ENCODE measurements at regions not wholly inside any gene's neighbourhood (a gene's known extent, or its start where the extent isn't known, plus 50 kb on each side); places are given as distances from the start of the nearest gene placed in this dataset.

- Histone ChIP-seq H3K4me3 (no peak overlapping the region), H3K36me3 (no peaks in the 10 kb centered on the region), H3K4me1 (ENCODE audit: insufficient read depth) (no peaks in the 10 kb centered on the region), H3K27ac (no peak overlapping the region), H3K9me3 (no peaks in the 10 kb centered on the region), H3K27me3 (no peaks in the 10 kb centered on the region)
- no peak for DNase-seq
- no peak for TF ChIP-seq POLR2A (IDR thresholded peaks at IDR 0.05)
- no peak for TF ChIP-seq EP300 (IDR thresholded peaks at IDR 0.05)
- TF ChIP-seq CTCF (IDR thresholded peaks at IDR 0.05), result no peak
- intact Hi-C loops (cut with DNase I), result no loop called here
- WGBS, 3 donors, result 49 to 61% (median 56%) methylated on average over 10 of the region's 10 CpGs
These were observed 62.1 kb upstream of the ZNF516 start for GRCh38 chr18:76557026-76557575.

- DNase-seq, result no peak
- TF ChIP-seq POLR2A (IDR thresholded peaks at IDR 0.05) (no peak), CTCF (IDR thresholded peaks at IDR 0.05) (no peak), EP300 (IDR thresholded peaks at IDR 0.05) (no peak)
- WGBS, 3 donors, result 70 to 73% (median 70%) methylated on average over 12 of the region's 12 CpGs
These were observed 59.6 kb upstream of the ZNF516 start for GRCh38 chr18:76554547-76555222.

DNA sequence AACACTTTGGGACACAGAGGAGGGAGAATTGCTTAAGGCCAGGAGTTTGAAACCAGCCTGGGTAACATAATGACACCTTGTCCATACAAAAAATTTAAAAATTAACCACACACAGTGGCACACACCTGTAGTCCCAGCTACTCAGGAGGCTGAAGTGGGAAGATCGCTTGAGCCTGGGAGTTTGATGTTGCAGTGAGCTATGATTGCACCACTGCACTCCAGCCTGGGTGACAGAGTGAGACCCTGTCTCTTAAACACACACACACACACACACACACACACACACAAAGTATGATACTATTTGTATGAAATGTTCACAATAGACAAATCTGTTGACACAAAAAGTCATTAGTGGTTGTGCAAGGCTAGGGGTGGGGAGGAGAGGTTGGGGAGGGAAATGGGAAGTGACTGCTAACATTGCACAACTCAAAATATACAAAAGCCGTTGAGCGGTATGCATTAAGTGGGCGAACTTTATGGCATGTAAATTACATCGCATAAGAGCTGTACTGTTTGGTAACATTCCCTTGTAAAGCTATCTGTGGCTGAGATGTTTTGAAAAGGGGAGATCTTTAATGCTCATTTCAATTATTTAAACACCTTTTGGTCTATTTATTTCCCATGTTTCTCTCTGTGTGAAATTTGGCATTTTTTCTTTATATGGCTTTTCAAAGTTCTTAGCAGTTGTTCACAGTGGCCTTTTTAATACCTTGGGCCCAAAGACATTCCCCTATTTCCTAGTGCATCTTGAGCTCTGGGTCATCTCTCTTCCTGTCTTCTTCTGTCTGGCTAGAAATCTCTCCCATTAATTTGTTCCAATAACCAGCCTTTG lies 58.9 kb upstream of the ZNF516 start:
- DNase-seq, result peak in 1 of 5 donors; percentile 2
- Histone ChIP-seq H3K27me3 (no peaks in the 10 kb centered on the region), H3K27ac (no peak overlapping the region), H3K4me1 (ENCODE audit: insufficient read depth) (no peaks in the 10 kb centered on the region), H3K36me3 (no peaks in the 10 kb centered on the region), H3K4me3 (no peak overlapping the region), H3K9me3 (no peaks in the 10 kb centered on the region)
- TF ChIP-seq CTCF (IDR thresholded peaks at IDR 0.05), result no peak
- no peak for TF ChIP-seq POLR2A (IDR thresholded peaks at IDR 0.05)
- TF ChIP-seq EP300 (IDR thresholded peaks at IDR 0.05), result no peak
- WGBS, 3 donors, result 90% methylated on average over 5 of the region's 5 CpGs
- intact Hi-C loops (cut with DNase I), result no loop called here

More at GRCh38 chr18:76554547-76555222, 59.6 kb upstream of the ZNF516 start:
- Histone ChIP-seq H3K9me3 (no peaks in the 10 kb centered on the region), H3K4me1 (ENCODE audit: insufficient read depth) (no peaks in the 10 kb centered on the region), H3K36me3 (no peaks in the 10 kb centered on the region), H3K27me3 (no peaks in the 10 kb centered on the region), H3K4me3 (no peak overlapping the region), H3K27ac (no peak overlapping the region)
- intact Hi-C loops (cut with DNase I), result no loop called here

- 96 to 98% (median 98%) methylated on average over 12 of the region's 12 CpGs for WGBS, 3 donors
- intact Hi-C loops (cut with DNase I), result loop anchor here in 1 of 4 donors (5.0 kb wide), 1 partner anchor 411 kb away; no protein-coding TSS in a partner anchor
These were observed 53.5 kb upstream of the ZNF516 start for GRCh38 chr18:76548541-76548940.

More at GRCh38 chr18:76548541-76548940, 53.5 kb upstream of the ZNF516 start:
- H3K36me3 ChIP-seq, result no peaks in the 10 kb centered on the region
- no peaks in the 10 kb centered on the region for H3K27me3 ChIP-seq
- H3K4me1 ChIP-seq (ENCODE audit: insufficient read depth), result peaks cover 8% of the 10 kb centered on the region
- DNase-seq, result no peak
- no peak for TF ChIP-seq POLR2A (IDR thresholded peaks at IDR 0.05)
- TF ChIP-seq CTCF (IDR thresholded peaks at IDR 0.05), result no peak
- TF ChIP-seq EP300 (IDR thresholded peaks at IDR 0.05), result no peak
- H3K4me3 ChIP-seq, result no peak overlapping the region
- no peaks in the 10 kb centered on the region for H3K9me3 ChIP-seq
- no peak overlapping the region for H3K27ac ChIP-seq
